ENCODE measurements at regions not wholly inside any gene's neighbourhood (a gene's known extent, or its start where the extent isn't known, plus 50 kb on each side); places are given as distances from the start of the nearest gene placed in this dataset.

DNA sequence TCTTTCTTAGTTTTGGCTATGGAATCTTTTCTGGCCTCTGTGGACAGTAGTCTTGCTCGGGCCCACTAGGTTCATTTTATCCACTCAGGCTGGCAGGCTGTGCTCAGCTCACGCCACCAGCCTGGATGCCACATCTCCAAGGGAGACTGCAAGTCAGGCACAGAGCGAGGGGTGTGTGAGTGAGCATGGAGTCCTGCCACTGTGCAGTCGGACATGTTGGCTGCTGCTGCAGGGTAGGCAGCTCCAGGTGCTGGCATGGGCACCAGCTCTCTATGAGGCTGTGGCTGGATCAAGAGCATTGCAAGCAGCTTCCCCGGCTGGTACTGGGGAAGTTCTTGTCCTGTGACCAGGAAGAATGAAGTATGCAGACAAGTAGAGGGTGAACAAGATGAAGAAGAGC lies 158.9 kb downstream of the PCTP start:
- 16% methylated on average over 5 of the region's 5 CpGs for WGBS (ENCODE audit: insufficient coverage, insufficient replicate concordance, low lambda C conversion rate, missing lambda C conversion rate)
- H3K36me3 ChIP-seq (ENCODE audit: control insufficient read depth in 2 of 2, insufficient read depth in 2 of 2, low read length in 1 of 2), result no peaks in the 10 kb centered on the region
- no peak overlapping the region for H3K4me2 ChIP-seq (ENCODE audit: control insufficient read depth, insufficient read depth)
- H3K9me3 ChIP-seq (replicated peaks; ENCODE audit: control insufficient read depth, insufficient read depth, low read length), result no peaks in the 10 kb centered on the region
- H3K27ac ChIP-seq (ENCODE audit: control insufficient read depth, insufficient read depth), result no peak overlapping the region
- H3K4me1 ChIP-seq (ENCODE audit: control insufficient read depth, insufficient read depth, low read length), result no peaks in the 10 kb centered on the region
- ChIA-PET RAD21 (ENCODE audit: unreplicated experiment) (interaction anchor here (0.6 kb wide), 1 partner anchor 1958 kb away, joined by 3 read pairs; no protein-coding TSS in a partner anchor), POLR2A (no interaction called here), CTCF (no interaction called here), SMC1A (ENCODE audit: uncharacterized antibody, unreplicated experiment) (no interaction called here)
- no peaks in the 10 kb centered on the region for H4K20me1 ChIP-seq (ENCODE audit: control insufficient read depth, insufficient read depth)
- in situ Hi-C loops (cut with MboI) (no loop called here), intact Hi-C loops (cut with micrococcal nuclease; ENCODE audit: unreplicated experiment) (no loop called here)
- FAIRE-seq (no peak), DNase-seq (ENCODE audit: low read depth, low spot score) (no peak), ATAC-seq (no peak)
- H2AFZ ChIP-seq (ENCODE audit: control insufficient read depth, low read depth, low read length), result no peak overlapping the region
- no peaks in the 10 kb centered on the region for H3K79me2 ChIP-seq (ENCODE audit: control insufficient read depth, insufficient read depth, low read length)
- no peak overlapping the region for H3K4me3 ChIP-seq
- no TSS peak for BruUV-seq (replicated peaks)
- no peaks in the 10 kb centered on the region for H3K27me3 ChIP-seq (replicated peaks in 1 of 2; ENCODE audit: control insufficient read depth in 2 of 2, insufficient read depth in 2 of 2, low read length in 1 of 2)
- no peak overlapping the region for H3K9ac ChIP-seq (ENCODE audit: control insufficient read depth, insufficient read depth, low read length)
- TF ChIP-seq NFYB (IDR thresholded peaks at IDR 0.05; ENCODE audit: insufficient read depth, low read depth, low read length), result no peak
- TF ChIP-seq BCL11A (IDR thresholded peaks at IDR 0.05; ENCODE audit: low read depth, low read length), result no peak
- no peak for TF ChIP-seq RAD51 (IDR thresholded peaks at IDR 0.05)
- no peak for TF ChIP-seq KAT2A (conservative IDR thresholded peaks at IDR 0.05; ENCODE audit: control insufficient read depth, low read depth, low read length)
- TF ChIP-seq YY1 (IDR thresholded peaks at IDR 0.05; ENCODE audit: low read depth, low read length), result no peak
- no peak for TF ChIP-seq NR2C1 (IDR thresholded peaks at IDR 0.05)
- no peak for TF ChIP-seq RCOR1 (conservative IDR thresholded peaks at IDR 0.05; ENCODE audit: low read depth, low read length)
- TF ChIP-seq WRNIP1 (IDR thresholded peaks at IDR 0.05; ENCODE audit: borderline replicate concordance, low read depth, low read length), result no peak
- no peak for TF ChIP-seq YBX1 (IDR thresholded peaks at IDR 0.05)
- TF ChIP-seq TARDBP (IDR thresholded peaks at IDR 0.05; ENCODE audit: borderline replicate concordance), result no peak
- TF ChIP-seq LARP7 (IDR thresholded peaks at IDR 0.05), result no peak
- TF ChIP-seq, protein P1, sequence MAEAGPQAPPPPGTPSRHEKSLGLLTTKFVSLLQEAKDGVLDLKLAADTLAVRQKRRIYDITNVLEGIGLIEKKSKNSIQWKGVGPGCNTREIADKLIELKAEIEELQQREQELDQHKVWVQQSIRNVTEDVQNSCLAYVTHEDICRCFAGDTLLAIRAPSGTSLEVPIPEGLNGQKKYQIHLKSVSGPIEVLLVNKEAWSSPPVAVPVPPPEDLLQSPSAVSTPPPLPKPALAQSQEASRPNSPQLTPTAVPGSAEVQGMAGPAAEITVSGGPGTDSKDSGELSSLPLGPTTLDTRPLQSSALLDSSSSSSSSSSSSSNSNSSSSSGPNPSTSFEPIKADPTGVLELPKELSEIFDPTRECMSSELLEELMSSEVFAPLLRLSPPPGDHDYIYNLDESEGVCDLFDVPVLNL (IDR thresholded peaks at IDR 0.05; ENCODE audit: low read depth, low read length), result no peak
- TF ChIP-seq, protein P2, sequence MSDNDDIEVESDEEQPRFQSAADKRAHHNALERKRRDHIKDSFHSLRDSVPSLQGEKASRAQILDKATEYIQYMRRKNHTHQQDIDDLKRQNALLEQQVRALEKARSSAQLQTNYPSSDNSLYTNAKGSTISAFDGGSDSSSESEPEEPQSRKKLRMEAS (IDR thresholded peaks at IDR 0.05; ENCODE audit: low read depth, low read length), result no peak
- no peak for TF ChIP-seq POU2F2 (IDR thresholded peaks at IDR 0.05; ENCODE audit: borderline replicate concordance, low read depth, low read length)
- no peak for TF ChIP-seq EED (IDR thresholded peaks at IDR 0.05; ENCODE audit: low read depth)
